ENCODE measurements at regions not wholly inside any gene's neighbourhood (a gene's known extent, or its start where the extent isn't known, plus 50 kb on each side); places are given as distances from the start of the nearest gene placed in this dataset.

GRCh38 chr2:121102941-121103340, 182.1 kb downstream of the TFCP2L1 start:
- no peak for DNase-seq (ENCODE audit: low read depth)
- H3K4me3 ChIP-seq (ENCODE audit: low read depth, low read length): no peak overlapping the region
- TF ChIP-seq CTCF (IDR thresholded peaks at IDR 0.05; ENCODE audit: control insufficient read depth, extremely low read depth, insufficient read depth): no peak

- no peak overlapping the region for H3K4me3 ChIP-seq (ENCODE audit: low read depth, low read length)
- no peak for DNase-seq (ENCODE audit: low read depth)
- no peak for TF ChIP-seq CTCF (IDR thresholded peaks at IDR 0.05; ENCODE audit: control insufficient read depth, extremely low read depth, insufficient read depth)
Measured at GRCh38 chr2:121103960-121104359, 181.0 kb downstream of the TFCP2L1 start.

GRCh38 chr2:121104721-121105141, 180.3 kb downstream of the TFCP2L1 start:
- no peak for TF ChIP-seq CTCF (IDR thresholded peaks at IDR 0.05; ENCODE audit: control insufficient read depth, extremely low read depth, insufficient read depth)
- H3K4me3 ChIP-seq (ENCODE audit: low read depth, low read length): no peak overlapping the region
- no peak for DNase-seq (ENCODE audit: low read depth)

GRCh38 chr2:121110924-121111323, 174.1 kb downstream of the TFCP2L1 start:
- no peak for TF ChIP-seq CTCF (IDR thresholded peaks at IDR 0.05; ENCODE audit: control insufficient read depth, extremely low read depth, insufficient read depth)
- DNase-seq (ENCODE audit: low read depth): no peak
- H3K4me3 ChIP-seq (ENCODE audit: low read depth, low read length): no peak overlapping the region

- no peak for DNase-seq (ENCODE audit: low read depth)
- H3K4me3 ChIP-seq (ENCODE audit: low read depth, low read length): no peak overlapping the region
- no peak for TF ChIP-seq CTCF (IDR thresholded peaks at IDR 0.05; ENCODE audit: control insufficient read depth, extremely low read depth, insufficient read depth)
Measured at GRCh38 chr2:121118951-121119350, 166.1 kb downstream of the TFCP2L1 start.

GRCh38 chr2:121120411-121120810, 164.6 kb downstream of the TFCP2L1 start:
- no peak overlapping the region for H3K4me3 ChIP-seq (ENCODE audit: low read depth, low read length)
- TF ChIP-seq CTCF (IDR thresholded peaks at IDR 0.05; ENCODE audit: control insufficient read depth, extremely low read depth, insufficient read depth): no peak
- DNase-seq (ENCODE audit: low read depth): no peak

- TF ChIP-seq CTCF (IDR thresholded peaks at IDR 0.05; ENCODE audit: control insufficient read depth, extremely low read depth, insufficient read depth): no peak
- no peak overlapping the region for H3K4me3 ChIP-seq (ENCODE audit: low read depth, low read length)
- DNase-seq (ENCODE audit: low read depth): no peak
Measured at GRCh38 chr2:121120991-121121390, 164.0 kb downstream of the TFCP2L1 start.

Measured in LNCaP clone FGC (cell line).